Thoracic aorta (tissue), 2 donors: ENCODE measurements at regions not wholly inside any gene's neighbourhood (a gene's known extent, or its start where the extent isn't known, plus 50 kb on each side); places are given as distances from the start of the nearest gene placed in this dataset.

Experiments used
- ATAC-seq: fragments of 150-250 bp; one replicate; pipeline ENCODE4 v1.8.0; 2017; ENCODE audit warnings: low read depth; ENCODE audit not compliant: insufficient number of reproducible peaks, low FRiP score
- DNase-seq: peaks from one replicate; pipeline ENCODE4 v3.0.0-alpha.2; 2020; ENCODE audit warnings: low spot score
- H3K27ac ChIP-seq, 2 donors: fragments of 200-600 bp; sonication (generic); 1 replicate in 1 of 2; 2 replicates in 1 of 2; pipeline ENCODE4 v1.5.1; 2016; ENCODE audit warnings: mild to moderate bottlenecking in 2 of 2, moderate library complexity in 2 of 2
- H3K27me3 ChIP-seq: fragments of 200-600 bp; sonication (generic); replicated peaks from 2 replicates; pipeline ENCODE4 v1.6.0; 2016; ENCODE audit warnings: mild to moderate bottlenecking; ENCODE audit not compliant: insufficient read depth
- H3K36me3 ChIP-seq: fragments of 200-600 bp; sonication (generic); one replicate; pipeline ENCODE4 v1.5.1; 2016
- H3K4me1 ChIP-seq, 2 donors: fragments of 200-600 bp; sonication (generic); 1 replicate in 1 of 2; 2 replicates in 1 of 2; pipeline versions ENCODE4 v1.5.1 to v1.6.0; 2016; ENCODE audit warnings: low read depth in 2 of 2, mild to moderate bottlenecking in 1 of 2; ENCODE audit not compliant: control insufficient read depth in 1 of 2
- H3K4me3 ChIP-seq: fragments of 200-600 bp; sonication (generic); 2 replicates; pipeline ENCODE4 v1.5.1; 2016; ENCODE audit warnings: mild to moderate bottlenecking
- H3K9me3 ChIP-seq: fragments of 200-600 bp; sonication (generic); 2 replicates; pipeline ENCODE4 v1.5.1; 2016
- TF ChIP-seq, protein P1 (sequence below): fragments of 200-600 bp; sonication (generic); IDR thresholded peaks from one replicate; pipeline ENCODE4 v1.5.1; 2019; ENCODE audit warnings: antibody characterized with exemption

DNA sequence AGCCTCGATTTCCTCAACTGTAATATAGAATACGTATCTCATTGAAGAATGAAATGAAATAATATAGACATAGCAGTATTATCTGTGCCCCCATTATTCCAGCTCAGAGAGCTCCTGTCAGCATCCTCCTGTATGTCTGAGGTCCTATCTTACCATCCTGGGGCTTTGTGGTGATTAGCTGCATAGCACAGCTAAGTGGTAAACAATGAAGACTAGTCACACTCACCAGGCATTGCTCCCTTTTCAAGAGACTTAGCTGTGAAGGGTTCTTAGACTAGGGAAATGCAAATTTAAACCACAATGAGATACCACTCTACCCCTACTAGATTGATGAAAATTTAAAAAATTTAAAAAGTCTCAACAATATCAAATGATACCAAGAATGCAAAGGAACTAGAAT lies 172.9 kb downstream of the SLC39A8 start:
- Histone ChIP-seq H3K27ac (no peak overlapping the region), H3K4me3 (no peak overlapping the region), H3K36me3 (no peaks in the 10 kb centered on the region), H3K9me3 (no peaks in the 10 kb centered on the region), H3K4me1 (peaks cover 0 to 13% of the 10 kb centered on the region in 2 donors), H3K27me3 (no peaks in the 10 kb centered on the region)
- no peak for DNase-seq
- TF ChIP-seq, protein P1, sequence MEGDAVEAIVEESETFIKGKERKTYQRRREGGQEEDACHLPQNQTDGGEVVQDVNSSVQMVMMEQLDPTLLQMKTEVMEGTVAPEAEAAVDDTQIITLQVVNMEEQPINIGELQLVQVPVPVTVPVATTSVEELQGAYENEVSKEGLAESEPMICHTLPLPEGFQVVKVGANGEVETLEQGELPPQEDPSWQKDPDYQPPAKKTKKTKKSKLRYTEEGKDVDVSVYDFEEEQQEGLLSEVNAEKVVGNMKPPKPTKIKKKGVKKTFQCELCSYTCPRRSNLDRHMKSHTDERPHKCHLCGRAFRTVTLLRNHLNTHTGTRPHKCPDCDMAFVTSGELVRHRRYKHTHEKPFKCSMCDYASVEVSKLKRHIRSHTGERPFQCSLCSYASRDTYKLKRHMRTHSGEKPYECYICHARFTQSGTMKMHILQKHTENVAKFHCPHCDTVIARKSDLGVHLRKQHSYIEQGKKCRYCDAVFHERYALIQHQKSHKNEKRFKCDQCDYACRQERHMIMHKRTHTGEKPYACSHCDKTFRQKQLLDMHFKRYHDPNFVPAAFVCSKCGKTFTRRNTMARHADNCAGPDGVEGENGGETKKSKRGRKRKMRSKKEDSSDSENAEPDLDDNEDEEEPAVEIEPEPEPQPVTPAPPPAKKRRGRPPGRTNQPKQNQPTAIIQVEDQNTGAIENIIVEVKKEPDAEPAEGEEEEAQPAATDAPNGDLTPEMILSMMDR, result no peak
- ATAC-seq, result no peak

DNA sequence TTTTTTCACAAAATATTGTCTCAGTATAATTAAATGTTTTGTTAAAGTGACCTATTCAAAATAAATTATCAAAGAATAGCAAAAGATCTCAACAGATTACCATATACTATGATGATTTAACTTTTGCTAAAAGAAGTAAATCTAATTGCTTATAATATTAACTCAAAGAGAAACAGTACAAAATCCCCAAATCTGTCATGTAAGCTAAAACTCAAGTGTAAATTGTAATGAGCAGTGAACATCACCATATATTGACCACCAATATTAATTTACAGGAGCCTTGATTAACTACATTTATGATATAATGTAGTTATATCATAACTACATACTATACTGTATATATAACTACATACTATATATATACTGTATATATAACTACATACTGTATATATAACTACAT lies 174.4 kb downstream of the SLC39A8 start:
- no peaks in the 10 kb centered on the region for H3K36me3 ChIP-seq
- TF ChIP-seq, protein P1, result no peak
- peaks cover 0 to 13% of the 10 kb centered on the region in 2 donors for H3K4me1 ChIP-seq
- DNase-seq (no peak), ATAC-seq (no peak)
- H3K9me3 ChIP-seq, result no peaks in the 10 kb centered on the region
- H3K27ac ChIP-seq, result no peak overlapping the region
- H3K4me3 ChIP-seq, result no peak overlapping the region
- no peaks in the 10 kb centered on the region for H3K27me3 ChIP-seq

- Histone ChIP-seq H3K27me3 (no peaks in the 10 kb centered on the region), H3K27ac (no peak overlapping the region), H3K4me1 (peaks cover 0 to 3% of the 10 kb centered on the region in 2 donors), H3K4me3 (no peak overlapping the region), H3K36me3 (no peaks in the 10 kb centered on the region), H3K9me3 (no peaks in the 10 kb centered on the region)
- TF ChIP-seq, protein P1, result no peak
- no peak for DNase-seq
- no peak for ATAC-seq
Measured at GRCh38 chr4:102169345-102169744, 175.9 kb downstream of the SLC39A8 start.

DNA sequence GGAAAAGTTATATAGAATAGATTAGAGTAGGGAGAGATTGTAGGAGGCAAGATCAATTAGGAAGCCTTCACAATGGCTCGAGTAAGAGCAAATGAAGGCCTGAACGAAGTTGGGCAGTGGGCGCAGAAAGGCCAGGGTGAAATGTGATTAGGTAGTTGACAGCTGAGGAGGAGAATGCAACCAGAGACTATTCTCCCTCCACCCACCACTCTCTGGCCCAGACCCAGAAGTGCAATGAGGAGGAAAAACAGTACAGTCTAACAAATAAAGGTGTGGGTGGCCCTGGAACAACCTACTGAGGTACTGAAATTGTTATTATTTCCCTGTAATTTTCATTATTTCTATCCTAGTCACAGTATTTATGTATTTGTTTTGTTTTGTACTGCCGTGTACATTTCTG lies 176.7 kb downstream of the SLC39A8 start:
- Histone ChIP-seq H3K27ac (no peak overlapping the region), H3K36me3 (no peaks in the 10 kb centered on the region), H3K9me3 (no peaks in the 10 kb centered on the region), H3K4me3 (no peak overlapping the region), H3K27me3 (no peaks in the 10 kb centered on the region), H3K4me1 (no peaks in the 10 kb centered on the region)
- ATAC-seq (no peak), DNase-seq (no peak)
- TF ChIP-seq, protein P1, result no peak

GRCh38 chr4:102165584-102165983 lies 179.7 kb downstream of the SLC39A8 start:
- no peaks in the 10 kb centered on the region for H3K4me1 ChIP-seq
- no peaks in the 10 kb centered on the region for H3K9me3 ChIP-seq
- no peak overlapping the region for H3K4me3 ChIP-seq
- no peaks in the 10 kb centered on the region for H3K27me3 ChIP-seq
- H3K27ac ChIP-seq, result no peak overlapping the region
- no peaks in the 10 kb centered on the region for H3K36me3 ChIP-seq
- ATAC-seq, result no peak
- DNase-seq, result no peak
- TF ChIP-seq, protein P1, result no peak
